EL (cell line): ENCODE measurements at regions not wholly inside any gene's neighbourhood (a gene's known extent, or its start where the extent isn't known, plus 50 kb on each side); places are given as distances from the start of the nearest gene placed in this dataset.

Experiments
- DNase-seq: peaks from one replicate; pipeline ENCODE4 v3.0.0-alpha.2; 2016

DNA sequence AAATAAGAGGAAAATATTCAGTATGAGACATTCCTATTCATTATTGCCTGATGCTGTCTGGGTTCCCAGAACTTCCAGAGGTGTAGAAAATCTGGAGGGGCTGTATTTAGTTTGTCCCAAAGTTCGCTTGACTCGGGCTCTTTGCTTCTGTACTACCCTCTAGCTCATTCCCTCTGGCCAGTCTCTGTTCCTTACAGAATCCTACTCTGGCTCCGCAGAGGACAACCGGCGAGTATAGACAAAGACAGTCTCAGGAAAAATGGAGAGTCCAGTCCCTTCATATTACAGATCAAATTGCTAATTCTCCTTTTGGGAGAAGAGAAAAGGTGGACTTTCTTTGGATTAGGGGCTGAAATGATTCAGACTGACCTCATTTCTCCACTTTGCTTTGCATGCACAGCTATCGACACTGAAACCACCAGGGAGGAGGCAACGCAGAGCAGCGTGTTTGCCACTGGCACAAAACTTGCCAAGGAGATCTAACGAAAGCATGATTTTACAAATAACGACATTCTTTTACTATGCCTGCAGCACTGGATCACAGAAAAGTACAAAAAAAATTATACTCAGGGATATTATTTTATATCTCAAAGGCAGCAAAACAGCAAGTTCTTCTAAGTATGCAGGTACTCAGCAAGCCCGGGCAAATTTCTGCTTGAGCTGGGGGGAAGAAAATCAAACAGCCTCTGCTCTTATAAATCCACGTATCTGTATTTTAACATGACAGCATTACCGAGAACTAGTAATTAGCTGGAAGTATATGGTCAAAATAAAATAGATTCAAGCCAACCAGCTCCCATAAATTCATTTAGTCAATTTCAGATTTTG lies 279.7 kb downstream of the NPR3 start:
- DNase-seq, result no peak

DNA sequence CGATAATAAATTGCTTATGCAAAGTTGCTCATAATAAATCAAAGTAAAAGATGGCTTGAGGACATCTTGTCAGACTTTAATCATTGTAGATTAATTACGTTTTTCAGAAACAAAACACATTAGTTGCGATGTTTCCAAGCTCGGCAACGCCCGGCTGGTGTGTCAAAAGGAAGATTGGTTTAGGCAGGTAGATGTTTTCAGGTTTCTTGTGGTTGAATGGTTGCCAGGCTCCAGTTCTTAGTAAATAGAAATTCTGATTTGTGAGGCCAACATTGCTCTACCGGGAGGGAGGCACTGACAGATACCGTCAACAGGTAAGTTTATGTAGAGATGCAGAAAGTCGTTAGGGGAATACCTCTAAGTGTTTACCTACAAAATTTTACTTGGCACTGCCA lies 280.3 kb downstream of the NPR3 start:
- no peak for DNase-seq

DNA sequence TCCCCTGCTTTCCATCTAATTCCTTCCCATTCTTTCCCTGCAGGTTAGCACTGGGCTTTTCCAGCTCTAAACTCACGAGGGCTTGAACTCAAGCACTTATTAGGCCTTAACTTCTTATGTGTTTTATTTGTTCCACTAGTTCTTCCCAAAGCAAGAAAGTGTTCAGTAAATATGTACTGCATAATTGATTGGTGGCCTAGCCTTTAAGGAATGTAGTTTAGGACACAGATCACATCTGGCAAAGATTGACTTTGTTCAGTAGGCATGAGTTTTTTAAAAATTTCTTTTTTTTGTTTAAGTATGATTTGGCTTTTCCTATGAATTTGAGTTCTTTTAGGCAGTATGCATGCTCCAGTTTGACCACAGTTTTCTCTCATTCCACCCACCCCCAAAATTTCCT lies 285.2 kb downstream of the NPR3 start:
- DNase-seq, result no peak

GRCh38 chr5:33008751-33009418 lies 297.8 kb downstream of the NPR3 start:
- no peak for DNase-seq

GRCh38 chr5:33010846-33011245 lies 299.7 kb downstream of the NPR3 start:
- DNase-seq, result peak; percentile 50

- no peak for DNase-seq
These were observed 300.7 kb downstream of the NPR3 start for GRCh38 chr5:33011801-33012200.

DNA sequence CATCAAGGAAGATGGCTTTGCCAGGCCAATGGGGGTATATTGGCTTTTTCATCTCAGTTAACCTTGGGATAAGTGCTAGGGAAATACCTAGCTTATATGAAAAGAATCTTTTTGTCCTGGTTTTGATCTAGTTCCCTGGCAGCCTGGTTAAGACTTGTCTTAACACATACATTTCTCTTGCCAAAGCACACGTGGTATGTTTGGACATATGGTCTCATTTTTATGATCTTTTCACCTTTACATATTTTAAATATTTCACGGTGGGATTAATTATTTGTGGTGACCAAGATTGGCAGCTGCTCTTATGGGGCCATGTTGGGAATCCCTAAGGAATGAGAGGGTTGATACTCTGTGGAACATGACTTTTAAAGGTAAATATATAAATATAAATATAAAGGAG lies 312.5 kb downstream of the NPR3 start:
- peak; percentile 63 for DNase-seq

GRCh38 chr5:33032271-33033070 lies 321.4 kb downstream of the NPR3 start:
- no peak for DNase-seq

- DNase-seq, result no peak
These were observed 322.4 kb downstream of the NPR3 start for GRCh38 chr5:33033516-33033915.

GRCh38 chr5:33034777-33035176 lies 323.7 kb downstream of the NPR3 start:
- DNase-seq, result no peak

DNA sequence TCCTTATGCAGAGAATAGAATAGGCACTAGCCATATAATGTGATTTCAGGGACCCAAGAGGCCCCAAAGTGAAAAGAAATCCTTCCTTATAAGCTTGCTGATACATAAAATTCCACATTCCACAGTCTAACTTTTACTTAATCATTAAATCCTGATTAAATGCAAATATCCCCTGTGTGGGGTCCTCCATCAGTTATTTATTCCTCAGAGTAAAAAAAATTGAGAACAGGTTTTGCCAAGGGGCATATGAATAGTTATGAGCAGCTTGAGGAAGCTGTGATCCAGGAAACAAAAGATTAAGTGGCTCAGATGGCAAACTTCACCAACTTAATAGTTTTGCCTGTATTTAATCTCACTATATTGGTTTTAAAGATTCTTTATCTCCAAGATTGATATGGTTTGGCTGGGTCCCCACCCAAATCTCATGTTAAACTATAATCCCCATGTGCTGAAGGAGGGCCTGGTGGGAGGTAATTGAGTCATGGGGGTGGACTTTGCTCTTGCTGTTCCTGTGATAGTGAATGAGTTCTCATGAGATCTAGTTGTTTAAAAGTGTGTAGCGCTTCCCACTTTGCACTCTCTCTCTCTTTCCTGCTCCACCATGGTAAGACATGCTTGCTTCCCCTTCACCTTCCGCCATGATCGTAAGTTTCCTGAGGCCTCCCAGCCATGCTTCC lies 324.9 kb downstream of the NPR3 start:
- DNase-seq, result no peak

DNA sequence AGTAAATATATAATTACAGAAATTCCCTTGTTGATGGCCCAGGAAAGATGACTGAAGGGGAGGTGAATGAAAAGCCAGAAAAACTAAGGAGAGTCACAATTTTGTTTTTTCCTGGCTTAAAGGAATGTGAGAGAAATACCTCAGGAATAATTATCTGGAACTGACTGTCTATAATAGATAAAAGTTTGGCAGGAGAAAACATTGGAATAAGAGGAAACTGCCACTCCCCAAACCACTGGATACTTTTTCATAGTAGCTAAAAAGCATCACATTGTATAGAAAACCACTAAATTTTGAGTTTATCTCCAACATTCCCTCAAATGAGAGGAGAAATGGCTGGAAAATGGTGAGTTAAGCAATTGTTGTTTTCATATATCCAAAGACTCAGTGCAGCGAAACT lies 326.0 kb downstream of the NPR3 start:
- no peak for DNase-seq

- no peak for DNase-seq
These were observed 330.5 kb downstream of the NPR3 start for GRCh38 chr5:33041586-33041985.

- no peak for DNase-seq
These were observed 332.3 kb downstream of the NPR3 start for GRCh38 chr5:33043343-33043997.

DNA sequence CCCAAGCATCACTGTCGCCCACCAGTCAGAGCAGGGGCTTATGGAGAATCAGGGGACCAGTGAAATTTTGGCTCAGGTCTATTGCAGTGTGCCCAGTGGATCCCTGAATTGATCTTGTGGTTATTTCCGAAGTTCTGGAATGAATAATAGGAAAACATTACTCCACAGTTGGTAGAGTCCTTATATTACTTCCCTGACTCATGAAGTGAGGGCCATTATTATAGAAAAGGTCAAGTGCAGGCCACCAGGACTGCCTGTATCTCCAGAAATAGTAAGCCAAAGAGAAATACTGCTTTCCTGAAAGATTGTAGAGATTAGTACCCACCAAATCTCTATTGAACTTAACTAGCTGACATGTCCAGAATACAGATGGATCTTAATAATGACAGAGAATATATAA lies 335.0 kb downstream of the NPR3 start:
- no peak for DNase-seq

DNA sequence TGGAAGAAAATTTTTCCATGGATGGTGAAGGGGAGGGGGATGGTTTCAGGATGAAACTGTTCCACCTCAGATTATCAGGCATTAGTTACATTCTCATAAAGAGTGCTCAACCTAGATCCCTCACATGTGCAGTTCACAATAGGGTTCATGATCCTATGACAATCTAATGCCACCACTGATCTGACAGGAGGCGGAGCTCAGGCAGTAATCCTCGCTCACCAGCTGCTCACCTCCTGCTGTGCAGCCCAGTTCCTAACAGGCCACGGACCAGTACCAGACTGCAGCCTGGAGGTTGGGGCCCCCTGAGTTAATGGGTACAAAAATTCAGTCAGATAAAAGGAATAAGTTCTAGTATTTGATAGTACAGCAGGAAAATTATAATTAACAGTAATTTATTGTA lies 337.2 kb downstream of the NPR3 start:
- no peak for DNase-seq

- DNase-seq, result peak; percentile 48
These were observed 338.2 kb downstream of the NPR3 start for GRCh38 chr5:33049298-33049697.

DNA sequence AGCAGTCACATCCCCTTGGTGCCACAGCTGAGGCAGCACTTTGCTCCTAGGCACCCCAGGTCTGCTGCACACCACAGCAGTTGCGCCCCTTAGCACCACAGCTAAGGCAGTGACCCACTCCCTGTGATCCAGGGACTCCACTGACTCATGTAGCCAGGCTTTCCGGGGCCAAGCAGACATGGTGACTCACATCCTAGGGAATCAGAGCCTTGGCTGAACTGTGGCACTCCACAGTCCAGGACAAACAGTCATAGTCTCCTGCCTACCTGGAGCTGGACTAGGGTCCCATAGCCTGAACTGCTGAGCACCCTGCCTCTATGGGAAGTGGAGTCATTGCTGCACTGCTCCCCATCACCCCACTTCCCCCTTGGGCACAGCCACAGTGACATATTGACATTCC lies 338.7 kb downstream of the NPR3 start:
- DNase-seq, result peak; percentile 95

GRCh38 chr5:33059081-33059480 lies 348.0 kb downstream of the NPR3 start:
- peak; percentile 21 for DNase-seq

DNA sequence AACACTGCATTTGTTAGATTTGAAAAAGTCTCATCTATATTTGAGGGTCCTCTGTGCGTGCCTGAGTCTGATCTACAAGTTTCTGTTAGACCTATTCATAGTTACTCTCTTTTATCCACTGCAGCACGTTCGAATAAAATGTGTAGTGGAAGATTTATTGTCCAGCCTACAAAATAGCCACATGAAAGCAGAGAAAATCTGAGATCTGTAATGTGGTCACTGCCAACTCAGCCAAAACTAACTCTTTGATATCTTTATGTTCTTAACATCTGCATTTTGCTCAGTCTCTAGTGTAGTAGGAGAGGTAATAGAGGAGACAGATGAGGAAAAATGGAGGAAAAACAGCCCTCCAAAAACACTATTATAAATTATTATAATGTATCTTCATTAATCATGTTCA lies 354.0 kb downstream of the NPR3 start:
- no peak for DNase-seq

- peak; percentile 34 for DNase-seq
These were observed 356.2 kb downstream of the NPR3 start for GRCh38 chr5:33067291-33067690.

DNA sequence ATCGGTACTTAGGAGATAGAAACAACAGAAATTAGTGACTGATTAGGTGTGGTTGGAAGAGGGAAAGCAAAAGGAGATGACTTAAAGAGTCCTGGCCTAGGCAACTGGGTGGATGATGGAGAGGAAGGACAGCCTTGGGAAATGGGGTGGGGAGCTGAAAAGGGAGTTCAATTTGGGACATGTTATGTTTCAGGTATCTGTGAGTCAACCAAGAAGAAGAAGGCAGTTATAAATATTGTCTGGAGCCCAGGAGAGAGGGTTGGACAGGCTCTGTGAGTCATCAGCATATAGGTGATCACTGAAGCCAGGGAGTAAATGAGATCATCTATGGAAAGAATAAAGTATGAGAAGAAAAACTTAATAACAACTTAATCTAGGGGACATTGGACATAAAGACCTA lies 357.7 kb downstream of the NPR3 start:
- DNase-seq, result peak; percentile 18

DNA sequence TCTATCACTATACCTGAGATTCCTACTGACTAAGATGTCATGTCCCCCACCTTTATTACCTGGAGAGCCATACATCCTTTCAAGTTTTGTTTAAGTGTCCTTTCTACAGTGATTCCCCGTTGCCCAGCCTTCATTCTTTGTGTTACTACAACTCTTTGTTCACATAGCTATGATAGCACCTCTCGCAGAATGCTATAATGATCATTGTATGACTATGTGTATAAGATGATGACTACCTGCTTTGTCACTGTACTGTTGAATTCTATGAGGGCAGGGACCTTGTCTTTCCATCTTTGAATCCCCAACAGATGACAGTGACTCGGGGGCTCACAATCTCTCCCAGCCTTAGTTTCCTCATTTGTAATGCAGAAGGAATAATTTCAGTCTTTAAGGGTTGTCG lies 361.2 kb downstream of the NPR3 start:
- no peak for DNase-seq
